WI38 (cell line): ENCODE measurements at regions not wholly inside any gene's neighbourhood (a gene's known extent, or its start where the extent isn't known, plus 50 kb on each side); places are given as distances from the start of the nearest gene placed in this dataset.

Experiments
- H3K4me3 ChIP-seq: 2 replicates; pipeline ENCODE4 v1.5.1; 2011; ENCODE audit warnings: low read depth, mild to moderate bottlenecking, control low read depth, low read length
- CTCF ChIP-seq: IDR thresholded peaks from 2 replicates; pipeline ENCODE4 v1.5.1; 2012; ENCODE audit warnings: low read depth, mild to moderate bottlenecking, control low read depth, low read length

GRCh38 chrX:98371994-98372393 is 1488.3 kb downstream of the RPA4 start:
- H3K4me3 ChIP-seq = no peak overlapping the region
- TF ChIP-seq CTCF = no peak

GRCh38 chrX:98379134-98379533 is 1495.4 kb downstream of the RPA4 start:
- no peak for TF ChIP-seq CTCF
- no peak overlapping the region for H3K4me3 ChIP-seq

GRCh38 chrX:98380106-98380505 is 1496.4 kb downstream of the RPA4 start:
- TF ChIP-seq CTCF = no peak

GRCh38 chrX:98380556-98380955 is 1496.8 kb downstream of the RPA4 start:
- no peak overlapping the region for H3K4me3 ChIP-seq

More at GRCh38 chrX:98380106-98380505, 1496.4 kb downstream of the RPA4 start:
- no peak overlapping the region for H3K4me3 ChIP-seq

GRCh38 chrX:98398542-98398941 is 1514.8 kb downstream of the RPA4 start:
- no peak overlapping the region for H3K4me3 ChIP-seq
- TF ChIP-seq CTCF = no peak

More at GRCh38 chrX:98380556-98380955, 1496.8 kb downstream of the RPA4 start:
- no peak for TF ChIP-seq CTCF

- H3K4me3 ChIP-seq = no peak overlapping the region
- TF ChIP-seq CTCF = no peak
Measured at GRCh38 chrX:98405376-98405775, 1521.7 kb downstream of the RPA4 start.

- TF ChIP-seq CTCF = no peak
- no peak overlapping the region for H3K4me3 ChIP-seq
Measured at GRCh38 chrX:98407584-98407983, 1523.9 kb downstream of the RPA4 start.
